ENCODE measurements at regions not wholly inside any gene's neighbourhood (a gene's known extent, or its start where the extent isn't known, plus 50 kb on each side); places are given as distances from the start of the nearest gene placed in this dataset.

DNA sequence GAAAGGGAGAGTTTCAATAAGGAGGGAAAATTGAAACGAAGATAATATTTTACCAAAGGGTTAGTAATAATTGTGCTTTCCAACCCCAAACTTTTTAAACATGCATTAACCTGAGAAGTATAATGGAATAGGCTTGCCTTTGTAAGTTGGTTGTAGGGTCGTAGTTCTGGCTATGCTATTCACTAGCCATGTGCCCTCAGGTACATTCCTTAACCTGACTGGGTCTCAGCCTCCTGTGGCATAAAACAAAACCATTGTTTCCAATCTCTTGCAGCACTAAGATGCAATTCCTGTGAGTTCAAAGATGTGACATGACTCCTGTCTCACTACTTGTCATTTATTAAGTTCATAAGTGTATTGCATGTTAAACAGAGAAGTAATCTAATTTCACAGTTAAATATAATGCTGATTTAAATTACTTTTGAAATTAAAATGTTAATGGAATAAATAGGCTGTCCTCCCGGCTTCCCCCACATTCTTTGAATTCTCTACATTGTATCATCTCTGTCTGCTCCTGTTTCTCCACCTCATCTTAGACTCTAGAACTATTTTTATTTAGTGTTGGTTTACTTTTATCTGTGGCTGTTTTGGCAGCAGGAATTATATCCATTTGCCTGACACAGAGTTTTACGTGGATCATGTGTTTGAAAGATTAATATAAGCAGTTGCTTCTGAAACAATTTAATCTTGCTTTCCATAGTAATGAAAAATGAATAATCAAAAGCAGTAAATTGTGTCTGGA lies 216.3 kb downstream of the FAT3 start:
- H3K4me3 ChIP-seq, result no peak overlapping the region
- 63 to 69% methylated on average over 4 of the region's 4 CpGs for WGBS, 2 donors
- no peak for ATAC-seq (ENCODE audit: low FRiP score in 2 of 2)

GRCh38 chr11:92441443-92441726 lies 216.8 kb downstream of the FAT3 start:
- WGBS, 2 donors, result 79 to 81% methylated on average over 4 of the region's 4 CpGs
- Histone ChIP-seq H3K27ac (no peak overlapping the region), H3K9me3 (no peaks in the 10 kb centered on the region), H3K4me3 (no peak overlapping the region), H3K4me1 (peaks cover 0 to 5% (median 0%) of the 10 kb centered on the region in 4 donors), H3K27me3 (no peaks in the 10 kb centered on the region), H3K36me3 (no peaks in the 10 kb centered on the region)
- TF ChIP-seq CTCF (IDR thresholded peaks at IDR 0.05), result no peak
- TF ChIP-seq EP300 (IDR thresholded peaks at IDR 0.05), result no peak
- TF ChIP-seq POLR2AphosphoS5 (IDR thresholded peaks at IDR 0.05), result no peak
- TF ChIP-seq POLR2A (IDR thresholded peaks at IDR 0.05), result no peak
- ATAC-seq (ENCODE audit: low FRiP score in 2 of 2) (no peak), DNase-seq (no peak)

More for the DNA sequence above, 216.3 kb downstream of the FAT3 start:
- Histone ChIP-seq H3K9me3 (no peaks in the 10 kb centered on the region), H3K36me3 (no peaks in the 10 kb centered on the region), H3K4me1 (peaks cover 0 to 5% (median 0%) of the 10 kb centered on the region in 4 donors), H3K27ac (no peak overlapping the region), H3K27me3 (no peaks in the 10 kb centered on the region)
- no peak for TF ChIP-seq EP300 (IDR thresholded peaks at IDR 0.05)
- TF ChIP-seq CTCF (IDR thresholded peaks at IDR 0.05), result no peak
- TF ChIP-seq POLR2AphosphoS5 (IDR thresholded peaks at IDR 0.05), result no peak
- no peak for TF ChIP-seq POLR2A (IDR thresholded peaks at IDR 0.05)
- DNase-seq, result no peak

DNA sequence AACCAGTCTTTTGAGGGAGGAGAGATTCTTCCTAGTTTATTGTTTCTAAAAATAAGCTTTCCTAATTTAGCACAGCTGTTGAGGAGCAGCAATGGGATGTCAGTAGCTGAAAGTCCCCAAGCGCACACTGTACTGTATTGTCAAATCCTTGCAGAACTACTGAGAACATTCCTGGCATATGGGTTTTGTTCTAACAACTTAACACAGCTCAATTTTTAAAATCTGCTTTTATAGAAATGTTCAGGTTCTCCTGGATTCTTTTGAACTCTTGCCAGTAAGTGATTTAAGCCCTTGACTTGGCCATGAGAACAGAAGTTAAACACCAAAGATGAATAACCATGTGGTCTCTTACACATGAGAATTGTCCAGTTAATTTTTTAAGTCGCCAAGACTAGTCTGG lies 218.6 kb downstream of the FAT3 start:
- WGBS, 2 donors, result 47% methylated on average over 2 of the region's 2 CpGs
- ATAC-seq (ENCODE audit: low FRiP score in 2 of 2) (no peak), DNase-seq (no peak)
- Histone ChIP-seq H3K4me1 (peaks cover 0 to 5% (median 0%) of the 10 kb centered on the region in 4 donors), H3K4me3 (no peak overlapping the region), H3K36me3 (no peaks in the 10 kb centered on the region), H3K9me3 (no peaks in the 10 kb centered on the region), H3K27ac (no peak overlapping the region), H3K27me3 (no peaks in the 10 kb centered on the region)
- TF ChIP-seq POLR2A (IDR thresholded peaks at IDR 0.05) (no peak), EP300 (IDR thresholded peaks at IDR 0.05) (no peak), CTCF (IDR thresholded peaks at IDR 0.05) (no peak), POLR2AphosphoS5 (IDR thresholded peaks at IDR 0.05) (no peak)

DNA sequence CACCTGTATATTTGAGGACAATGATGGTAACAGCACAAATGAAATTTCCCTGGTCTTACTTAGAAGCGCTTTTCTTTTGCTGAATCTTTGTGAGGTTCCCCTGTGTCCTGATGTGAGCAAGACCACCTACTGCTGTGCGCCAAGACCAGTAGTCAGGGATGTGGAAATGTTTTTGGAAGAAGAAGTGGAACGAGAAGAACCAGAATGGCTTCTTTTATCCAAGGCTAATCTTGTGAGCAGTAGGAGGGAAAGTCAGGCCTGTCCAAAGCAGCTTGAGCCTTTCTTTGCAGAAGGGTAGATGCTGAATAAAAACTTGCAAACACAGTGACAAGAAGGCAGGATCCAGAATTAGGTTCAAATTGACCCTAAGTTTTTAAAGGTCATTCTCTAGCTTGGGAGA lies 223.0 kb downstream of the FAT3 start:
- no peak overlapping the region for H3K4me3 ChIP-seq
- DNase-seq, result no peak
- H3K27ac ChIP-seq, result no peak overlapping the region
- TF ChIP-seq POLR2AphosphoS5 (IDR thresholded peaks at IDR 0.05) (no peak), POLR2A (IDR thresholded peaks at IDR 0.05) (no peak), CTCF (IDR thresholded peaks at IDR 0.05) (no peak)
- no peaks in the 10 kb centered on the region for H3K9me3 ChIP-seq
- WGBS, 2 donors, result 74 to 82% methylated on average over 3 of the region's 3 CpGs
- no peak for ATAC-seq (ENCODE audit: low FRiP score in 2 of 2)
- no peaks in the 10 kb centered on the region for H3K36me3 ChIP-seq
- H3K27me3 ChIP-seq, result no peaks in the 10 kb centered on the region
- H3K4me1 ChIP-seq, result peaks cover 0 to 5% (median 0%) of the 10 kb centered on the region in 4 donors

DNA sequence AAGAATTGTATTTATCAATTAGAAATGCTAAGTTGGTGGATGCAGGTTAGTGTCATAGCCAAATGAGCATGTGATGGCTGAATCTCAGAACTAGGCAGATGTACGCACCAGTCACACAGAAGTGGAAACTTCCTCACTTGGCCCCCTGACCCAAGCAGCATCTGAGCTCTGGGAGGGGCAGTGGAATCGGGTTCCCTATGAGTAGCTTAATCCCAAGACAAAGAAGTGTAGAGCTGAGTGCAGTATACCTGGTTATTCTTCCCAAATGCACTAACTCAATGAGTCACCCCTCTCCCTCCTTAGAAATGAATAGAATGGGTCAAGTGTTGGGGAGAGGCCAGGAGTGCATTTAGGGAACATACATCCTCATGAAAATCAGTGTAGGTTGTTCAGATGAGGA lies 224.6 kb downstream of the FAT3 start:
- Histone ChIP-seq H3K27ac (no peak overlapping the region), H3K4me1 (no peaks in the 10 kb centered on the region), H3K36me3 (no peaks in the 10 kb centered on the region), H3K27me3 (no peaks in the 10 kb centered on the region), H3K4me3 (no peak overlapping the region), H3K9me3 (no peaks in the 10 kb centered on the region)
- WGBS, 2 donors, result 91 to 100% methylated on average over 2 of the region's 2 CpGs
- TF ChIP-seq POLR2AphosphoS5 (IDR thresholded peaks at IDR 0.05) (no peak), POLR2A (IDR thresholded peaks at IDR 0.05) (no peak), CTCF (IDR thresholded peaks at IDR 0.05) (no peak), EP300 (IDR thresholded peaks at IDR 0.05) (no peak)
- DNase-seq, result no peak
- no peak for ATAC-seq (ENCODE audit: low FRiP score in 2 of 2)

Data from upper lobe of left lung (tissue), 6 donors.